NT2/D1 (cell line): ENCODE measurements at regions not wholly inside any gene's neighbourhood (a gene's known extent, or its start where the extent isn't known, plus 50 kb on each side); places are given as distances from the start of the nearest gene placed in this dataset.

Experiments
- SUZ12 ChIP-seq: IDR thresholded peaks from 2 replicates; pipeline ENCODE4 v1.6.1; 2011; ENCODE audit not compliant: insufficient read length, insufficient read depth; ENCODE audit errors: extremely low read depth
- ZNF274 ChIP-seq: IDR thresholded peaks from 2 replicates; pipeline ENCODE4 v1.6.1; 2011; ENCODE audit warnings: mild to moderate bottlenecking, low read depth, low read length

GRCh38 chr2:120535081-120535480 lies 189.1 kb downstream of the INHBB start:
- TF ChIP-seq ZNF274 (no peak), SUZ12 (no peak)
